ENCODE measurements at regions not wholly inside any gene's neighbourhood (a gene's known extent, or its start where the extent isn't known, plus 50 kb on each side); places are given as distances from the start of the nearest gene placed in this dataset.

DNA sequence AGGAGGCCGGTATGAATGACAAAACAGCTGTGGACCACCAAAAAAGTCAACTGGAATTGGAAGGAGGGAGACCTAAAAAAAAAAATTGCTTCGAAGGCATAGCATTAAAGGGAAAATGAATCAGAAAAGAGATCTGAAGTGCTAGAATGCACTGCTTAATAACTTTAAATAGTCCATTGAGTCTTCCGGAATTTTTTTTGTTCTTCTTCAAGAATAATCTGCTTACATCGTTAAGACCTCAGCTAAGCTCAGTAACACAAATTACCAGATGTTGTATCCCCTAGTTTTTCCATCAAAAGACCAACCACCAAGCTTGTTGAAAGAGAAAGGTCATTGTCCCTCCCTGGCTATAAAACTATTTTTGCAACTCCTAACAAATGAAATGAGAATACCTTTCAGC is 560.5 kb downstream of the NR2F2 start:
- Histone ChIP-seq H3K9me2 (ENCODE audit: insufficient read depth) (no peaks in the 10 kb centered on the region), H3K27me3 (replicated peaks; ENCODE audit: insufficient read depth) (no peaks in the 10 kb centered on the region), H3K4me1 (ENCODE audit: insufficient read depth) (peaks cover 7% of the 10 kb centered on the region; the same call in 1 of the 2 replicates), H3F3A (ENCODE audit: insufficient read depth) (no peaks in the 10 kb centered on the region), H3K27ac (no peak overlapping the region), H2AFZ (peak overlapping the region; percentile 86), H3K9ac (no peak overlapping the region), H3K36me3 (ENCODE audit: low read depth) (no peaks in the 10 kb centered on the region), H4K20me1 (ENCODE audit: insufficient read depth) (no peaks in the 10 kb centered on the region), H3K4me3 (peak overlapping the region; percentile 68; the same call in 1 of the 2 replicates), H3K4me2 (ENCODE audit: unreplicated experiment) (peak overlapping the region; percentile 84), H3K9me3 (ENCODE audit: low read depth) (no peaks in the 10 kb centered on the region), H3K79me2 (ENCODE audit: insufficient read depth) (no peaks in the 10 kb centered on the region)
- DNase-seq: no peak
- 10 to 24% methylated on average over 4 of the region's 4 CpGs for WGBS, 2 experiments (ENCODE audit: low coverage in 1 of 2, low lambda C conversion rate in 2 of 2, missing lambda C conversion rate in 2 of 2)
- in situ Hi-C loops (cut with MboI): no loop called here
- TF ChIP-seq EZH2 (IDR thresholded peaks at IDR 0.05; ENCODE audit: insufficient read depth, poor library complexity, severe bottlenecking) (no peak), EZH2phosphoT487 (IDR thresholded peaks at IDR 0.05; ENCODE audit: insufficient read depth, low read depth) (no peak)

DNA sequence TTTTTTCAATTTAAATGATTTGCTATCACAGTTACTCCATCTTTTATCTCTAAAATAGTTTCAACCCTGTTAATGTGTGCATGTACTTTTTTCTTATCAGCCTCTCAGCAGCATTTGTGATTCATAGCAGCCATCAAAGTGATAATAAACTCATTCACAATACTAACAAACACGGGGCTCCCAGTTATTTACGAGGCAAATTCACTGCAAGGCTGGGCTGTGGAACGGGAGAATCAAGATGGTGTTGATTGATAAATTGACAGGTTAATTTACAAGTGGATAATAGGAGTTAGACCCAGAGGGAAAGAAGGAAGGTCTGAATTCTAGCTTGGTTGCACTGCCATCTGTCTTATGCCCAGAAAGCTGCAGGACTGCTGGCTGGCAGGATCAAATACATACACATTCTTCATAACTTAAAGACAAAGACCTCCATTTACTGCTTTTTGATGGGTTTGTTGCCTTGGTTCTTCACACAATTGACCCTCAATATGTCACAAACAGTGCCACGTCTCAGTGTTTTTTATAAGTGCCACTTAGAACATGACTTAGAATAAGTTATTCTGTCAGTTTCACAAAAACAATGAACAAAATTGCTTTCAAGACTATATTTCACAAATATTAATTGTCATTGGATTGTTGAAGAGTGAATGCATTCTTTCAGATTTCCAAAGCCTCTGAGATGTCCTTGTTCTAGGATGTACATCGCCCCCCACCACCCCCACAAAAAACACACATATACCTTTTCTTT is 562.8 kb downstream of the NR2F2 start:
- no peak for TF ChIP-seq EZH2 (IDR thresholded peaks at IDR 0.05; ENCODE audit: insufficient read depth, poor library complexity, severe bottlenecking)
- TF ChIP-seq EZH2phosphoT487 (IDR thresholded peaks at IDR 0.05; ENCODE audit: insufficient read depth, low read depth): no peak
- in situ Hi-C loops (cut with MboI): no loop called here
- 17 to 29% methylated on average over 5 of the region's 5 CpGs for WGBS, 2 experiments (ENCODE audit: low coverage in 1 of 2, low lambda C conversion rate in 2 of 2, missing lambda C conversion rate in 2 of 2)
- no peaks in the 10 kb centered on the region for H3K36me3 ChIP-seq (ENCODE audit: low read depth)
- H3K27ac ChIP-seq: no peak overlapping the region
- H2AFZ ChIP-seq: no peak overlapping the region
- no peak overlapping the region for H3K4me3 ChIP-seq
- no peaks in the 10 kb centered on the region for H3K27me3 ChIP-seq (replicated peaks; ENCODE audit: insufficient read depth)
- no peaks in the 10 kb centered on the region for H3F3A ChIP-seq (ENCODE audit: insufficient read depth)
- no peaks in the 10 kb centered on the region for H4K20me1 ChIP-seq (ENCODE audit: insufficient read depth)
- DNase-seq: peak; percentile 26
- H3K9me2 ChIP-seq (ENCODE audit: insufficient read depth): no peaks in the 10 kb centered on the region
- no peaks in the 10 kb centered on the region for H3K9me3 ChIP-seq (ENCODE audit: low read depth)
- H3K9ac ChIP-seq: no peak overlapping the region
- H3K4me2 ChIP-seq (ENCODE audit: unreplicated experiment): no peak overlapping the region
- peaks cover 7% of the 10 kb centered on the region; the same call in 1 of the 2 replicates for H3K4me1 ChIP-seq (ENCODE audit: insufficient read depth)
- H3K79me2 ChIP-seq (ENCODE audit: insufficient read depth): no peaks in the 10 kb centered on the region

DNA sequence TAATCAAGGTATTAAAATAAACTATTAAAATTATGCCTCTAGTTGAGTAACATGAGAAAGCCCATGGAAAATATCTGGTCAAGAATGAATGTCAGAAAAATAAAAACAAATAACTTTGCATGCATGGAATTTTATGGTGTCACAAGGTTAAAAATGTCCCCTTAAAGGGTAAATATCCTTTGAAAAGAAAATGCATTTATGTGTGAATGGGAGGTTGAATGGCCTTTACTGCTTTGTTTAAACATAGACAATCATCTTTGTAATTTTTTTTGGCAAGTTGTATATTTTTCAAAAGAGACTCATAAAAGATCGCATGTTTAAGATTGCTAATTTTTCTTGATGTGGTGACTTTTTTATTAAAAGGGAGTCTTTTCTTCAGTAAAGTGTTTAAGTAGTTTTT is 564.2 kb downstream of the NR2F2 start:
- Histone ChIP-seq H2AFZ (no peak overlapping the region), H3K4me3 (no peak overlapping the region), H3K9ac (no peak overlapping the region), H3K36me3 (ENCODE audit: low read depth) (no peaks in the 10 kb centered on the region), H3K4me1 (ENCODE audit: insufficient read depth) (peaks cover 7% of the 10 kb centered on the region; the same call in 1 of the 2 replicates), H3K27ac (no peak overlapping the region), H3K79me2 (ENCODE audit: insufficient read depth) (no peaks in the 10 kb centered on the region), H3F3A (ENCODE audit: insufficient read depth) (no peaks in the 10 kb centered on the region), H3K27me3 (replicated peaks; ENCODE audit: insufficient read depth) (no peaks in the 10 kb centered on the region), H3K4me2 (ENCODE audit: unreplicated experiment) (no peak overlapping the region), H3K9me3 (ENCODE audit: low read depth) (no peaks in the 10 kb centered on the region), H3K9me2 (ENCODE audit: insufficient read depth) (no peaks in the 10 kb centered on the region), H4K20me1 (ENCODE audit: insufficient read depth) (no peaks in the 10 kb centered on the region)
- DNase-seq: no peak
- 75 to 94% methylated on average over 1 of the region's 1 CpG for WGBS, 2 experiments (ENCODE audit: low coverage in 1 of 2, low lambda C conversion rate in 2 of 2, missing lambda C conversion rate in 2 of 2)
- TF ChIP-seq EZH2 (IDR thresholded peaks at IDR 0.05; ENCODE audit: insufficient read depth, poor library complexity, severe bottlenecking) (no peak), EZH2phosphoT487 (IDR thresholded peaks at IDR 0.05; ENCODE audit: insufficient read depth, low read depth) (no peak)
- in situ Hi-C loops (cut with MboI): no loop called here

DNA sequence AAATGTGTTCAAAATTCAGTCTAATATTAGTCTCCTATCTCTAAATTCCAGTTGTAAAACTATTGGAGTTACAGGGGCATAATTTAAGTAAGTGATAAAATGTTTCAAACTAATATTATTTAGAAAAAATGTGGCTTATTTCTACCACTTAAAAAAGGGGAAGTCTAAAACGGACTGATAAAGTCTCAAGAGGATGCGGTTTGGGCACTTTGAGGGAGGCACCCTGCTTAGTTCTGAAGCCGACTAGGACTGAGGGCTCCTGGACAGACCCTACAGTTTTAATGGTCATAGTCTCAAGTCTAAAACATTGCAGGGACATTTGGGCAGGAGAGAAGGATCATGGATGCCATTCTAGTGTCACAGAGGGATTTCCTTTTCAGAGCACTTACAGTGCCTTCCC is 566.3 kb downstream of the NR2F2 start:
- Histone ChIP-seq H3K9ac (no peak overlapping the region), H3K4me2 (ENCODE audit: unreplicated experiment) (no peak overlapping the region), H3K27me3 (replicated peaks; ENCODE audit: insufficient read depth) (no peaks in the 10 kb centered on the region), H3K9me2 (ENCODE audit: insufficient read depth) (no peaks in the 10 kb centered on the region), H3K4me1 (ENCODE audit: insufficient read depth) (no peaks in the 10 kb centered on the region), H3K4me3 (no peak overlapping the region), H4K20me1 (ENCODE audit: insufficient read depth) (no peaks in the 10 kb centered on the region), H3K9me3 (ENCODE audit: low read depth) (no peaks in the 10 kb centered on the region), H3K36me3 (ENCODE audit: low read depth) (no peaks in the 10 kb centered on the region), H3F3A (ENCODE audit: insufficient read depth) (no peaks in the 10 kb centered on the region), H3K27ac (no peak overlapping the region), H3K79me2 (ENCODE audit: insufficient read depth) (no peaks in the 10 kb centered on the region), H2AFZ (no peak overlapping the region)
- in situ Hi-C loops (cut with MboI): no loop called here
- 29 to 46% methylated on average over 3 of the region's 3 CpGs for WGBS, 2 experiments (ENCODE audit: low coverage in 1 of 2, low lambda C conversion rate in 2 of 2, missing lambda C conversion rate in 2 of 2)
- no peak for TF ChIP-seq EZH2 (IDR thresholded peaks at IDR 0.05; ENCODE audit: insufficient read depth, poor library complexity, severe bottlenecking)
- TF ChIP-seq EZH2phosphoT487 (IDR thresholded peaks at IDR 0.05; ENCODE audit: insufficient read depth, low read depth): no peak
- no peak for DNase-seq

Data from GM23248 (cell line).